ENCODE measurements at regions not wholly inside any gene's neighbourhood (a gene's known extent, or its start where the extent isn't known, plus 50 kb on each side); places are given as distances from the start of the nearest gene placed in this dataset.

DNA sequence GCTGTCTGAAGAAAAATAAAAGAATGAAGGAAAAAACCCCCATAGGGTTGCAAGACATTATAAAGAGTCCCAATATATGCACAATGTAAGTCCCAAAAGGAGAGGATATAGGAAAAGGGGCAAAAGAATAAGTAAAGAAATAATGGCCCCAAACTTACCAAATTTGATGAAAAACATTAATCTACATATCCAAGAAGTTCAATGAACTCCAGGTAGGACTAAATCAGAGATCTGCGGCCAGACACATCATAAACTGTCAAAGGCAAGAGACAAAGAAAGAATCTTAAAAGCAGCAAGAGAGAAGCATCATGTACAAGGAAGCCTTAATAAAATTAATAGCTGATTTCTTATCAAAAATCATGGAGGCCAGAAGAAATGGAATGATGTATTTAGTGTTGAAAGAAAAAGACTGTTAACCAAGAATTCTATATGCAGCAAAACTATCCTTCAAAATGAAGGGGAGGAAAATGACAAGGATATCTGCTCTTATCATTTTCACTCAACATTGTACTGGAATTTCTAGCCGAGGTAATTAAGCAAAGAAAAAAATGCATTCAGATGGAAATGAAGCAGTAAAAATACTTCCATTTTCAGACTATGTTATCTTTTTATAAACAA lies 95.7 kb upstream of the GLI3 start:
- TF ChIP-seq, protein P1, sequence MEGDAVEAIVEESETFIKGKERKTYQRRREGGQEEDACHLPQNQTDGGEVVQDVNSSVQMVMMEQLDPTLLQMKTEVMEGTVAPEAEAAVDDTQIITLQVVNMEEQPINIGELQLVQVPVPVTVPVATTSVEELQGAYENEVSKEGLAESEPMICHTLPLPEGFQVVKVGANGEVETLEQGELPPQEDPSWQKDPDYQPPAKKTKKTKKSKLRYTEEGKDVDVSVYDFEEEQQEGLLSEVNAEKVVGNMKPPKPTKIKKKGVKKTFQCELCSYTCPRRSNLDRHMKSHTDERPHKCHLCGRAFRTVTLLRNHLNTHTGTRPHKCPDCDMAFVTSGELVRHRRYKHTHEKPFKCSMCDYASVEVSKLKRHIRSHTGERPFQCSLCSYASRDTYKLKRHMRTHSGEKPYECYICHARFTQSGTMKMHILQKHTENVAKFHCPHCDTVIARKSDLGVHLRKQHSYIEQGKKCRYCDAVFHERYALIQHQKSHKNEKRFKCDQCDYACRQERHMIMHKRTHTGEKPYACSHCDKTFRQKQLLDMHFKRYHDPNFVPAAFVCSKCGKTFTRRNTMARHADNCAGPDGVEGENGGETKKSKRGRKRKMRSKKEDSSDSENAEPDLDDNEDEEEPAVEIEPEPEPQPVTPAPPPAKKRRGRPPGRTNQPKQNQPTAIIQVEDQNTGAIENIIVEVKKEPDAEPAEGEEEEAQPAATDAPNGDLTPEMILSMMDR (IDR thresholded peaks at IDR 0.05), result no peak
- TF ChIP-seq POLR2A (IDR thresholded peaks at IDR 0.05), result no peak
- WGBS, 2 donors, result 92 to 95% methylated on average over 2 of the region's 2 CpGs
- no peak overlapping the region for H3K4me3 ChIP-seq (ENCODE audit: low read depth, poor library complexity, severe bottlenecking)
- intact Hi-C loops (cut with DNase I; ENCODE audit: low total_unique reads), result no loop called here
- no peak for DNase-seq (ENCODE audit: low spot score in 2 of 2)

DNA sequence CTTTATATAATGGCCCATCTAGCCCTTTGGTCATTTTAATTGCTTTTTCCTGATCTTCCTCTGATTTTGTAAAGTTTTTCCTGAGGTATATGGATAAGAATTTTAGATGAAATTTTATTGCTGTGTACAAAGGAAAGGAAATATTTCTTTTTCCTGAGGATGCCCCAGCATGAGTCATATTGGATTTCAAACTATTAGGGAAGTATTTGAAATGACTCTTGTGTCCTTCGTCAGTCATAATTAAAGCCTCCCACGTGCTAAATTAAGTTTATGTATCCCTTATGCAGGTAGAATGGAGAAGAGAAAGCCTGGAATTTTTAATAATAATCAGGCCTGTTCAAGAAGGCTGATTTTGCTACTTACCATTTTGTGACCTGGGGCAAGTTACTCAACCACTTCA lies 82.6 kb upstream of the GLI3 start:
- TF ChIP-seq POLR2A (IDR thresholded peaks at IDR 0.05), result no peak
- TF ChIP-seq, protein P1 (IDR thresholded peaks at IDR 0.05), result no peak
- H3K4me3 ChIP-seq (ENCODE audit: low read depth, poor library complexity, severe bottlenecking), result no peak overlapping the region
- WGBS, 2 donors, result 35 to 46% methylated on average over 2 of the region's 2 CpGs
- intact Hi-C loops (cut with DNase I; ENCODE audit: low total_unique reads), result no loop called here
- no peak for DNase-seq (ENCODE audit: low spot score in 2 of 2)

DNA sequence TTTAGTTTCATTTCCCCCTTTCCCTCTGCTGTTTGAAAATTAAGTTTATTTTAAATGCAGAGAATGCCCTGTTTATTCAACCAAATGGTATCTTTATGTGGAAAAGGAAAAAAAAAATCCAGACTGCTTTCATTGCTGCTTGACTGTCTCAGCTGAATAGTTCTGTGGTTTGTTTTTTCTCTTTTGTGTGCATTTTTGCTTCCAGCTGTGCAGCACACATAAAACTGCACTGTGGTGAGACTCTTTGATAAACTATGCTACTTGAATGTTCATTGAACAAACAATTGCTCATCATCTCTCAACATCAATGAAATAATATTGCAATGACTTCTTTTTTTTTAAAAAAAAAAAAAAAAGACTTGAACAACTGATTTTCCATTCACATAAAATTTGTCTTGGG lies 78.6 kb upstream of the GLI3 start:
- H3K4me3 ChIP-seq (ENCODE audit: low read depth, poor library complexity, severe bottlenecking), result no peak overlapping the region
- no peak for DNase-seq (ENCODE audit: low spot score in 2 of 2)
- intact Hi-C loops (cut with DNase I; ENCODE audit: low total_unique reads), result no loop called here
- TF ChIP-seq POLR2A (IDR thresholded peaks at IDR 0.05), result no peak
- TF ChIP-seq, protein P1 (IDR thresholded peaks at IDR 0.05), result no peak

DNA sequence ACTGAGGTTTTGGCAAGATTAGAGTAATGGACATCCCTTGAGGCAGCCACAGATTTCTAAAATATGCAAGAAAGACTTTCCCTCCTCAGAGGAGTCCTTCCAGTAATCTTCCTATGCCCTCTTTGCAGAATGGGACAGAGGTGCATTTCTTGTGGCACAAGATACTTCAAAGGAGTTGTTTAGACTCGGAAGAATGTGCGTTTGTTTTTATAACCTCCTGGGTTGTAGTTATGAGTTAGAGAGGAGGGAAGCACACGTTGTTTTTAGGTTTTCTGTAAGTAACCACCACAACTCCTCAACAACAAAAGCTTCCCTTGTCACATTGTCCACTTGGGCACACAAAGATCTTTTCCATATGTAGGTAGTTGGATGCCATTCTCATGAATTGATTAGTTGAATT lies 78.1 kb upstream of the GLI3 start:
- DNase-seq (ENCODE audit: low spot score in 2 of 2), result no peak
- H3K4me3 ChIP-seq (ENCODE audit: low read depth, poor library complexity, severe bottlenecking), result no peak overlapping the region
- no peak for TF ChIP-seq POLR2A (IDR thresholded peaks at IDR 0.05)
- TF ChIP-seq, protein P1 (IDR thresholded peaks at IDR 0.05), result no peak
- intact Hi-C loops (cut with DNase I; ENCODE audit: low total_unique reads), result no loop called here
- WGBS, 2 donors, result 51 to 58% methylated on average over 3 of the region's 3 CpGs

DNA sequence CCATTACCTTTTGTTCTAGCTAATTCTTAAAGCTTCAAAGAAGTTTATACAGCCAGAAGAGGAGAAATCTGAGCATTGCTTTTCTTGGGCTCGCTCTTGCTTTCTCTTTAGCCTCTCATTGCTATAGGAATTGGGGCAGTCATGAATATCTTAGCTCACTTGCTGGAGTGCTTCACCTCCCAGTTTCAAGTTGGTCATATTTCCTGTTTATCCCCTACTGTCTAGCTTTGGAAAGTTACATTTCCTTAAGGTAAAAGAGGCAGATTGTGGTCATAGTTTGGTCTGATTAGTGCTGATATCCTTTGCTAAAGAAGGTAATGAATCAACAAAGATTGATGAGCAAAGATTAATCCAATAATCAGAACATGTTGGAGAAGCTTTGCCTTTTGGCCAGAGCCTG lies 77.7 kb upstream of the GLI3 start:
- 74 to 82% methylated on average over 1 of the region's 1 CpG for WGBS, 2 donors
- no peak overlapping the region for H3K4me3 ChIP-seq (ENCODE audit: low read depth, poor library complexity, severe bottlenecking)
- TF ChIP-seq, protein P1 (IDR thresholded peaks at IDR 0.05), result no peak
- TF ChIP-seq POLR2A (IDR thresholded peaks at IDR 0.05), result no peak
- no peak for DNase-seq (ENCODE audit: low spot score in 2 of 2)
- intact Hi-C loops (cut with DNase I; ENCODE audit: low total_unique reads), result no loop called here

DNA sequence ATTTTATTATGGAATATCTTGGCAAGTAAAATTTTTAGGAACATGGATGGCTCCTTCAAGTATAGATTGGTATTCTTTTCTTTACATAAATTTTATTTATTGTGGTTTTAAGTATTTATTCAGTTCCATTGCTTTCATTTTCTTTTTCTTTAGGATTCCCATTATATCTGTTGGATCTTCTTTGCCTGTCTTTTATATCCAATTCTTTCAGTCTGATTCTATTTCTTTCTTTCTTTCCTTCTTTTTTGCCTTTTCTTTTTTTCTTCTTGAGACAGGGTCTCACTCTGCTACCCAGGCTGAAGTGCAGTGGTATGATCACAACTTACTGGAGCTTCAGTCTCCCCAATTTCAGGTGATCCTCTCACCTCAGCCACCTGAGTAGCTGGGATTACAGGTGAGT lies 74.2 kb upstream of the GLI3 start:
- DNase-seq (ENCODE audit: low spot score in 2 of 2), result no peak
- no peak overlapping the region for H3K4me3 ChIP-seq (ENCODE audit: low read depth, poor library complexity, severe bottlenecking)
- TF ChIP-seq POLR2A (IDR thresholded peaks at IDR 0.05), result no peak
- TF ChIP-seq, protein P1 (IDR thresholded peaks at IDR 0.05), result no peak
- intact Hi-C loops (cut with DNase I; ENCODE audit: low total_unique reads), result no loop called here
